ENCODE measurements at regions not wholly inside any gene's neighbourhood (a gene's known extent, or its start where the extent isn't known, plus 50 kb on each side); places are given as distances from the start of the nearest gene placed in this dataset.

DNA sequence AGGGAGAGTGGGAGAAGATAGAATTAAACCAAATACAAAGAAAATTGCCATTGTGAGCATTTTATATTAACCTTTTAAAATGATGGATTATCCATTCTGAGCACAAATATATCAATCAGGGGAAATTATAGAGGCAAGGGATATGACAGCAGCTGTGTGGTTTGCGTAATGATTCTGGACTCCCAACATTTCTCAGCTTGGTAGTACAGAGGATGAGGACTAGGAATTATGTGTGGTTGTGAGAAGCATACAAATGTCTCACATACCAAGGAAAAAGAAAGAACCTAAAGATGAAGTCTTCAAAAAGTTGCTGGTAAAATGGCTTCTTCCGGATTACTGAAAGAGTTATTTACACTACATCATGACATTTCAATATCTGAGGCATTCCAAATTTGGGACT is 674.6 kb upstream of the NR3C2 start:
- TF ChIP-seq, protein P1, sequence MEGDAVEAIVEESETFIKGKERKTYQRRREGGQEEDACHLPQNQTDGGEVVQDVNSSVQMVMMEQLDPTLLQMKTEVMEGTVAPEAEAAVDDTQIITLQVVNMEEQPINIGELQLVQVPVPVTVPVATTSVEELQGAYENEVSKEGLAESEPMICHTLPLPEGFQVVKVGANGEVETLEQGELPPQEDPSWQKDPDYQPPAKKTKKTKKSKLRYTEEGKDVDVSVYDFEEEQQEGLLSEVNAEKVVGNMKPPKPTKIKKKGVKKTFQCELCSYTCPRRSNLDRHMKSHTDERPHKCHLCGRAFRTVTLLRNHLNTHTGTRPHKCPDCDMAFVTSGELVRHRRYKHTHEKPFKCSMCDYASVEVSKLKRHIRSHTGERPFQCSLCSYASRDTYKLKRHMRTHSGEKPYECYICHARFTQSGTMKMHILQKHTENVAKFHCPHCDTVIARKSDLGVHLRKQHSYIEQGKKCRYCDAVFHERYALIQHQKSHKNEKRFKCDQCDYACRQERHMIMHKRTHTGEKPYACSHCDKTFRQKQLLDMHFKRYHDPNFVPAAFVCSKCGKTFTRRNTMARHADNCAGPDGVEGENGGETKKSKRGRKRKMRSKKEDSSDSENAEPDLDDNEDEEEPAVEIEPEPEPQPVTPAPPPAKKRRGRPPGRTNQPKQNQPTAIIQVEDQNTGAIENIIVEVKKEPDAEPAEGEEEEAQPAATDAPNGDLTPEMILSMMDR (IDR thresholded peaks at IDR 0.05; ENCODE audit: low read depth, low read length, missing control alignments): no peak
- DNase-seq (ENCODE audit: extremely low read depth, low read depth): no peak
- no peak overlapping the region for H3K4me3 ChIP-seq (replicated peaks; ENCODE audit: low read depth, low read length)

DNA sequence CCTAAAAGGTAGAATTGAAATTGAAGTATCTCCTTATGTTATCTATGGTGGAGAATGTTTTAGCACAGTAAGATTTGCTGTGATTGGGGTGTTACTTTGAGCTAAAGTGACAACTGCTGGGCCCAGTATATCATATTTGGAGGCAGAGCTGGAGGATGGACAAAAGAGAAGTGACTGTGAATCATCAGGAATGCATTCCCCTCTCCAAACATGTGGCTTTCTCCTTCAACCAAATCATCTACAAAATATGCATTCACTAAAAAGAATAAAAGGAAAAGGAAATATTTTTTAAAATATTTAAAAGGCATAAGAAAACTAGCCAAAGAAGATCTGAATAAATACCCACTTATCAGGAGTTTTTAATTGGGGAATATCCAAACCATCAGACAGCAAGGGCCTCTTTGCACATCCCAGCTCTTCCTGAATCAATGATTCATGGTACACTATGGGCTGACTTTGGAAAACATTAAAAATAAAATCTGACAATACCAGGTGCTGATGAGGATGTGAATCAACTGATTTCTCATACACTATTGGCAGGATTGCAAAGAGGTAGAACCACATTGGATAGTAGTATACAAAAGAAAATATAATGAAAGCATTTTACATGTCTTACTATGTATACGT is 671.7 kb upstream of the NR3C2 start:
- TF ChIP-seq, protein P1 (IDR thresholded peaks at IDR 0.05; ENCODE audit: low read depth, low read length, missing control alignments): no peak
- peak; percentile 11 for DNase-seq (ENCODE audit: extremely low read depth, low read depth)
- H3K4me3 ChIP-seq (replicated peaks; ENCODE audit: low read depth, low read length): no peak overlapping the region

DNA sequence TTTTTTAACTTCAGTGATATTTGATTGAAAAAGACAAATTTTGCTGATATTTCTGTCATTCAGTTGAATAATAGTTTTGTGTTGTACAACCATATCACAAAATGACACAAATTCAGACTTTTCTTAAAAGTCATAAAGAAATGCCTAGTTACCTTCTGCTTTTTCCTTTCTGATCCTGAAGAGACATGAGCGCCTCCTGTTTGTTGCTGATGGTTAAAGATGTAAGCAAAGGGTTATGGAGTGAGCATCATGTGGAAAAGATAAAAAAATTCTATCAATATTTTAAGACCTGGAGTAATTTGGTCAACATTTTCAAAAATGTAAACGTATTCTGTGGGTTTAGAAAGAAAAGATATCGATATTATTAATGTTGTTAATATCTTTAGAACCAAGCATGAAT is 669.9 kb upstream of the NR3C2 start:
- H3K4me3 ChIP-seq (replicated peaks; ENCODE audit: low read depth, low read length): no peak overlapping the region
- no peak for DNase-seq (ENCODE audit: extremely low read depth, low read depth)
- TF ChIP-seq, protein P1 (IDR thresholded peaks at IDR 0.05; ENCODE audit: low read depth, low read length, missing control alignments): no peak

DNA sequence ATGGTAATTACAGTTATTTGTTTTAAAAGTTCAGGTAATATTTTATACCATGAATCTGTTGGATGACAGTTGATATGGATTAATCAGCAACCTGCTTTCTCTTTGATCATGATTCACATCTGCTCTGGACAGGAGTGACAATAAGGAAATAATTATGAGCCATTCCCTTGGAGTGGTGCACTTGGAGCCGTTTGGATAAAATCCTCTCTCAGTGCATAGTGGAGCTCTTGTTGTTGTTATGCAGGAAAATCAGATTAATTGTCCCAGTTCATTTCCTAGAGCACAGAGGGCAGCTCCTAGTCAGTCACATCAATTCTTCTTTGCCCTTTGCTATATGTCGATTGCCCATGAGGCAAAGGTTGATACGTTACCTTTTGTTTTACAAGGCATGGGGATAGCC is 668.3 kb upstream of the NR3C2 start:
- TF ChIP-seq, protein P1 (IDR thresholded peaks at IDR 0.05; ENCODE audit: low read depth, low read length, missing control alignments): no peak
- DNase-seq (ENCODE audit: extremely low read depth, low read depth): no peak
- no peak overlapping the region for H3K4me3 ChIP-seq (replicated peaks; ENCODE audit: low read depth, low read length)

DNA sequence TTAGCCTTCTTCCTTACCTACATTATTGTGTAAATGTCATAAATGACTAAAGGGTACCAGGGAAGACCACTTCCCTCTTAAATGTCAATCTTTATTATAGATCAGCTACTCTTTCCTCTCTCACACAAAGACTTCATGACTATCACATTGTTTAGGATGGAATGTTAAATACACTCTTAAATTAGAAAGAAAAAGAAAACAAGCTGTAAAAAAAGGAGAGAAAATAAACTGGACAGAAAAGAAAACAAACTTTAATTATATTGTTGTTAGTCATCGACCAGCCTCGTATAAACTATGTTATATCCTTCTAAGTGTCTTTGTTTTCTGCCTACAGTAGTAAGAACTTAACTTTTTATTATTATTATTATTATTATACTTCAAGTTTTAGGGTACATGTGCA is 666.4 kb upstream of the NR3C2 start:
- TF ChIP-seq, protein P1 (IDR thresholded peaks at IDR 0.05; ENCODE audit: low read depth, low read length, missing control alignments): no peak
- DNase-seq (ENCODE audit: extremely low read depth, low read depth): no peak
- no peak overlapping the region for H3K4me3 ChIP-seq (replicated peaks; ENCODE audit: low read depth, low read length)

DNA sequence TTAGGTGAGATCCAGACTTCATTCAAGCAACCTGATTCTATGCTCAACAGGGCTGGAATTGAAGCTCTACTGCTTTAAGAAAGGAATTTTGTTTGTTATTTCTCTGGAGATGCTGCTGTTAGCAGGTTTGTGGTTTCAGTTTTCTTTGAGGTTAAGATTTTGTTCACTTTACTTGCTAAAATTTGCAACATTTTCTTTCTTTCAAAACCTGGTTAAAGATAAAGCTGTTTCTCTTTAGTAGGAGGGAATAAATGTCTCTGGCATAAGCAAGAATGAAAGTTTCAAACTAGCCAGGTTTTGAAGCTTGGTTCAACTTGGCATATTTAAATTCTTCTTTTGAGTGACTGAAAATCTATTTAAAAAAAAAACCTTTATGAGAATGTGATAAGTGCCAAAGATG is 660.6 kb upstream of the NR3C2 start:
- no peak for DNase-seq (ENCODE audit: extremely low read depth, low read depth)
- TF ChIP-seq, protein P1 (IDR thresholded peaks at IDR 0.05; ENCODE audit: low read depth, low read length, missing control alignments): no peak
- no peak overlapping the region for H3K4me3 ChIP-seq (replicated peaks; ENCODE audit: low read depth, low read length)

DNA sequence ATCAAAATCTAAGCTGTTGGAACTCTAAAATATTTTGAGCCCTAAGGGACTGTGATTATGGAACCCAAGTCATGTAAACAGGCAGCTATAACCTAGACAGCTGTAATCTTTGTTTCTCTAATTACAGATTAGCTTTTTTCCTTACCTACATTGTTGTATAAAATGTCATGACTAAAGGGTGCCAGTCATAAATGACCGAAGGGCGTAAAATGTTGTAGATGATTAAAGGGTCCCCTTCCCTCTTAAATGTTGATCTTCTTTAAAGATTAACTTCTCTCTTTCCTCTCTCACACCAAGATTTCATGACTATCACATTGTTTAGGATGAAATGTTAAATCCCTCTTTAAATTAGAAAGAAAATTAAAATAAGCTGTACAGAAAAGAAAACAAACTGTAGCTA is 659.4 kb upstream of the NR3C2 start:
- no peak overlapping the region for H3K4me3 ChIP-seq (replicated peaks; ENCODE audit: low read depth, low read length)
- no peak for DNase-seq (ENCODE audit: extremely low read depth, low read depth)
- TF ChIP-seq, protein P1 (IDR thresholded peaks at IDR 0.05; ENCODE audit: low read depth, low read length, missing control alignments): no peak

Data from HFF-Myc (cell line).